ENCODE measurements at regions not wholly inside any gene's neighbourhood (a gene's known extent, or its start where the extent isn't known, plus 50 kb on each side); places are given as distances from the start of the nearest gene placed in this dataset.

GRCh38 chr2:502831-503230 is 174.4 kb downstream of the TMEM18 start:
- H3K4me3 ChIP-seq (ENCODE audit: low read depth, low read length), result no peak overlapping the region
- no peaks in the 10 kb centered on the region for H3K36me3 ChIP-seq (ENCODE audit: control insufficient read depth, insufficient read depth, low read length)
- H3K27me3 ChIP-seq (ENCODE audit: control insufficient read depth, insufficient read depth, low read length), result no peaks in the 10 kb centered on the region
- TF ChIP-seq CTCF (IDR thresholded peaks at IDR 0.05; ENCODE audit: insufficient read depth, low read length, poor library complexity, severe bottlenecking), result no peak
- DNase-seq (ENCODE audit: low read depth), result no peak

- no peak for TF ChIP-seq CTCF (IDR thresholded peaks at IDR 0.05; ENCODE audit: insufficient read depth, low read length, poor library complexity, severe bottlenecking)
- no peak for DNase-seq (ENCODE audit: low read depth)
- H3K27me3 ChIP-seq (ENCODE audit: control insufficient read depth, insufficient read depth, low read length), result no peaks in the 10 kb centered on the region
- H3K4me3 ChIP-seq (ENCODE audit: low read depth, low read length), result no peak overlapping the region
- H3K36me3 ChIP-seq (ENCODE audit: control insufficient read depth, insufficient read depth, low read length), result no peaks in the 10 kb centered on the region
These were observed 175.5 kb downstream of the TMEM18 start for GRCh38 chr2:501667-502066.

- peak; percentile 22 for TF ChIP-seq CTCF (IDR thresholded peaks at IDR 0.05; ENCODE audit: insufficient read depth, low read length, poor library complexity, severe bottlenecking)
- Histone ChIP-seq H3K4me3 (ENCODE audit: low read depth, low read length) (no peak overlapping the region), H3K36me3 (ENCODE audit: control insufficient read depth, insufficient read depth, low read length) (no peaks in the 10 kb centered on the region), H3K27me3 (ENCODE audit: control insufficient read depth, insufficient read depth, low read length) (no peaks in the 10 kb centered on the region)
- DNase-seq (ENCODE audit: low read depth), result no peak
These were observed 176.1 kb downstream of the TMEM18 start for GRCh38 chr2:501130-501529.

GRCh38 chr2:499726-500125 is 177.5 kb downstream of the TMEM18 start:
- Histone ChIP-seq H3K36me3 (ENCODE audit: control insufficient read depth, insufficient read depth, low read length) (no peaks in the 10 kb centered on the region), H3K27me3 (ENCODE audit: control insufficient read depth, insufficient read depth, low read length) (no peaks in the 10 kb centered on the region), H3K4me3 (ENCODE audit: low read depth, low read length) (no peak overlapping the region)
- DNase-seq (ENCODE audit: low read depth), result no peak
- no peak for TF ChIP-seq CTCF (IDR thresholded peaks at IDR 0.05; ENCODE audit: insufficient read depth, low read length, poor library complexity, severe bottlenecking)

- H3K36me3 ChIP-seq (ENCODE audit: control insufficient read depth, insufficient read depth, low read length), result no peaks in the 10 kb centered on the region
- TF ChIP-seq CTCF (IDR thresholded peaks at IDR 0.05; ENCODE audit: insufficient read depth, low read length, poor library complexity, severe bottlenecking), result no peak
- H3K27me3 ChIP-seq (ENCODE audit: control insufficient read depth, insufficient read depth, low read length), result no peaks in the 10 kb centered on the region
- DNase-seq (ENCODE audit: low read depth), result no peak
- no peak overlapping the region for H3K4me3 ChIP-seq (ENCODE audit: low read depth, low read length)
These were observed 178.6 kb downstream of the TMEM18 start for GRCh38 chr2:498493-499178.
